B cell (primary cell): ENCODE measurements at regions not wholly inside any gene's neighbourhood (a gene's known extent, or its start where the extent isn't known, plus 50 kb on each side); places are given as distances from the start of the nearest gene placed in this dataset.

Experiments
- ATAC-seq: fragments of 200-7000 bp; cut with Tn5 transposase; one replicate; pipeline ENCODE4 v1.10.0; 2021; ENCODE audit warnings: low read depth, mild to moderate bottlenecking, moderate number of reproducible peaks, moderate library complexity
- CTCF ChIA-PET: fragments of 350-600 bp; sonication (Branson Sonifier 250); formaldehyde crosslinking; loops from one replicate; lab custom pipeline; 2021; ENCODE audit warnings: antibody characterized with exemption, inconsistent platforms; lab: Charles Lee
- POLR2A ChIA-PET: fragments of 350-600 bp; sonication (Branson Sonifier 250); formaldehyde crosslinking; loops from one replicate; lab custom pipeline; 2021; ENCODE audit warnings: antibody characterized with exemption; lab: Charles Lee
- DNase-seq: peaks from one replicate; pipeline ENCODE4 v3.0.0; 2013
- H2AFZ ChIP-seq: 2 replicates; pipeline ENCODE4 v1.6.1; 2012; ENCODE audit warnings: mild to moderate bottlenecking, low read depth, low read length; ENCODE audit not compliant: insufficient read depth, poor library complexity, severe bottlenecking
- H3K27ac ChIP-seq, 2 donors: 1 replicate in 1 of 2; 2 replicates in 1 of 2; pipeline ENCODE4 v1.5.1; 2012 to 2013; ENCODE audit warnings: low read length in 2 of 2, mild to moderate bottlenecking in 2 of 2, moderate library complexity in 1 of 2
- H3K27me3 ChIP-seq, 4 experiments: fragments of 200-600 bp in 1 of 4; sonication (generic) in 1 of 4; replicated peaks in 1 of 4; 1 replicate in 2 of 4; 2 replicates in 2 of 4; pipeline versions ENCODE4 v1.6.1 to v1.7.0; 2013 to 2016; ENCODE audit warnings: low read length in 3 of 4, mild to moderate bottlenecking in 2 of 4, mixed read lengths in 1 of 4, moderate library complexity in 1 of 4; ENCODE audit not compliant: insufficient read depth in 4 of 4, control insufficient read depth in 3 of 4; ENCODE audit errors: control extremely low read depth in 1 of 4
- H3K36me3 ChIP-seq, 2 experiments: replicated peaks in 1 of 2; 1 replicate in 1 of 2; 2 replicates in 1 of 2; pipeline versions ENCODE4 v1.6.1 to v1.7.1; 2013; ENCODE audit warnings: low read length in 1 of 2; ENCODE audit not compliant: insufficient read depth in 2 of 2, control insufficient read depth in 1 of 2; ENCODE audit errors: control extremely low read depth in 1 of 2, extremely low read depth in 1 of 2
- H3K4me1 ChIP-seq, 2 donors: fragments of 200-600 bp in 1 of 2; sonication (generic) in 1 of 2; 1 replicate in 1 of 2; 2 replicates in 1 of 2; pipeline versions ENCODE4 v1.5.1 to v1.6.1; 2013 to 2017; ENCODE audit warnings: low read length in 2 of 2; ENCODE audit not compliant: control insufficient read depth in 2 of 2, insufficient read depth in 2 of 2
- H3K4me2 ChIP-seq: replicated peaks from 2 replicates; pipeline ENCODE3; 2012; ENCODE audit warnings: mild to moderate bottlenecking, low read depth, low read length; ENCODE audit not compliant: poor library complexity, severe bottlenecking
- H3K4me3 ChIP-seq, 5 experiments: fragments of 200-600 bp in 1 of 5; sonication (generic) in 1 of 5; 1 replicate in 3 of 5; 2 replicates in 2 of 5; pipeline versions ENCODE4 v1.5.1 to v1.7.0; 2011 to 2016; ENCODE audit warnings: low read length in 4 of 5, mild to moderate bottlenecking in 4 of 5, low read depth in 2 of 5, control low read depth in 1 of 5, moderate library complexity in 1 of 5; ENCODE audit not compliant: insufficient read depth in 1 of 5; ENCODE audit errors: control extremely low read depth in 1 of 5, extremely low read depth in 1 of 5
- H3K79me2 ChIP-seq: fragments of 200-600 bp; sonication (generic); one replicate; pipeline ENCODE4 v1.6.0; 2016; ENCODE audit warnings: low read length; ENCODE audit not compliant: control insufficient read depth, insufficient read depth
- H3K9ac ChIP-seq: fragments of 200-600 bp; sonication (generic); 2 replicates; pipeline ENCODE4 v1.6.1; 2017; ENCODE audit warnings: mild to moderate bottlenecking, low read length, moderate library complexity
- H3K9me3 ChIP-seq, 3 donors: one replicate each; pipeline versions ENCODE4 v1.6.1 to v1.7.1; 2013; ENCODE audit warnings: low read length in 2 of 3; ENCODE audit not compliant: control insufficient read depth in 2 of 3, insufficient read depth in 1 of 3; ENCODE audit errors: control extremely low read depth in 1 of 3
- H4K20me1 ChIP-seq: 2 replicates; pipeline ENCODE4 v1.6.0; 2012; ENCODE audit warnings: mild to moderate bottlenecking, low read length; ENCODE audit not compliant: insufficient read depth, control insufficient read depth, poor library complexity, severe bottlenecking
- H3K27ac Mint-ChIP-seq: one replicate; pipeline ENCODE4 v1.8.0; 2021; ENCODE audit warnings: mixed read lengths
- H3K27me3 Mint-ChIP-seq: one replicate; pipeline ENCODE4 v1.8.0; 2021; ENCODE audit warnings: mixed read lengths
- H3K4me1 Mint-ChIP-seq: one replicate; pipeline ENCODE4 v1.8.0; 2021; ENCODE audit warnings: mixed read lengths
- H3K4me3 Mint-ChIP-seq: one replicate; pipeline ENCODE4 v1.8.0; 2021; ENCODE audit warnings: mixed read lengths
- H3K9me3 Mint-ChIP-seq: one replicate; pipeline ENCODE4 v1.8.0; 2022; ENCODE audit warnings: mixed read lengths; ENCODE audit not compliant: insufficient read depth
- EZH2 ChIP-seq: IDR thresholded peaks from 2 replicates; pipeline ENCODE4 v1.6.1; 2012; ENCODE audit warnings: borderline replicate concordance, low read depth, mild to moderate bottlenecking, moderate library complexity, low read length; ENCODE audit not compliant: insufficient read depth, poor library complexity, severe bottlenecking
- WGBS: methylation state at CpG from one replicate; pipeline ENCODE4 v1.1.5; 2013; ENCODE audit warnings: missing lambda C conversion rate; ENCODE audit not compliant: insufficient coverage; 5-methylcytosine and 5-hydroxymethylcytosine counted together
- intact Hi-C: fragments of 100-400 bp; cut with micrococcal nuclease; formaldehyde crosslinking; loops from one replicate; pipeline ENCODE4 v1.10.0; 2022
- TF ChIP-seq, protein P1 (sequence below): fragments of 200-600 bp; IDR thresholded peaks from one replicate; pipeline ENCODE4 v1.8.0; 2022; ENCODE audit warnings: antibody characterized with exemption, mild to moderate bottlenecking

DNA sequence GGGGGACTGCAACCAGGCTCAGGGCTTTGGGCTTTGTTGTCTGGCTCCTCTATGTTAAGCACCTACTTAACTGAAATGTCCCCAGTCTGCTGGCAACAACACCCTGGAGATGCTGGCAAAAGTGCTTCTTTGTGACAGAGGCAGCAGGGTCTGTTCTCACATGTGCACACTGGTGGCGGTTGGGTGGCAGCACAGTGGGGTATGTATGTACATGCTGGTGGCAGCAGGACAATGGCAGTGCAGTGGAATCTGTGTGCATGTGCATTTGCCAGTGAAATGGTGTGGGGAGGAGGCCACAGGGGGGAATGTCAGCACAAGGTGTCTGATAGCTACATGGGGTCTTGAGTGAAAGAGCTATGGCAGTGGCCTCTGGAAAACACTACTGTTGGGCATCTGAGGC is 830.3 kb downstream of the DIPK2A start:
- H3K79me2 ChIP-seq, result no peaks in the 10 kb centered on the region
- H3K27me3 ChIP-seq, result no peaks in the 10 kb centered on the region
- DNase-seq (no peak), ATAC-seq (no peak)
- Mint-ChIP-seq H3K27me3 (no peaks in the 10 kb centered on the region), H3K4me3 (no peak overlapping the region), H3K9me3 (peaks cover 5% of the 10 kb centered on the region), H3K4me1 (no peaks in the 10 kb centered on the region), H3K27ac (no peak overlapping the region)
- H3K4me3 ChIP-seq, result no peak overlapping the region
- no peaks in the 10 kb centered on the region for H4K20me1 ChIP-seq
- 100% methylated on average over 1 of the region's 1 CpG for WGBS
- H3K4me2 ChIP-seq, result no peak overlapping the region
- no peak overlapping the region for H3K27ac ChIP-seq
- H3K9me3 ChIP-seq, result peaks cover 0 to 11% (median 0%) of the 10 kb centered on the region in 3 donors
- ChIA-PET CTCF (no interaction called here), POLR2A (no interaction called here)
- intact Hi-C loops, result no loop called here
- TF ChIP-seq EZH2, result no peak
- TF ChIP-seq, protein P1, sequence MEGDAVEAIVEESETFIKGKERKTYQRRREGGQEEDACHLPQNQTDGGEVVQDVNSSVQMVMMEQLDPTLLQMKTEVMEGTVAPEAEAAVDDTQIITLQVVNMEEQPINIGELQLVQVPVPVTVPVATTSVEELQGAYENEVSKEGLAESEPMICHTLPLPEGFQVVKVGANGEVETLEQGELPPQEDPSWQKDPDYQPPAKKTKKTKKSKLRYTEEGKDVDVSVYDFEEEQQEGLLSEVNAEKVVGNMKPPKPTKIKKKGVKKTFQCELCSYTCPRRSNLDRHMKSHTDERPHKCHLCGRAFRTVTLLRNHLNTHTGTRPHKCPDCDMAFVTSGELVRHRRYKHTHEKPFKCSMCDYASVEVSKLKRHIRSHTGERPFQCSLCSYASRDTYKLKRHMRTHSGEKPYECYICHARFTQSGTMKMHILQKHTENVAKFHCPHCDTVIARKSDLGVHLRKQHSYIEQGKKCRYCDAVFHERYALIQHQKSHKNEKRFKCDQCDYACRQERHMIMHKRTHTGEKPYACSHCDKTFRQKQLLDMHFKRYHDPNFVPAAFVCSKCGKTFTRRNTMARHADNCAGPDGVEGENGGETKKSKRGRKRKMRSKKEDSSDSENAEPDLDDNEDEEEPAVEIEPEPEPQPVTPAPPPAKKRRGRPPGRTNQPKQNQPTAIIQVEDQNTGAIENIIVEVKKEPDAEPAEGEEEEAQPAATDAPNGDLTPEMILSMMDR, result no peak
- no peaks in the 10 kb centered on the region for H3K4me1 ChIP-seq
- H3K9ac ChIP-seq, result no peak overlapping the region
- H3K36me3 ChIP-seq, result no peaks in the 10 kb centered on the region
- H2AFZ ChIP-seq, result no peak overlapping the region

DNA sequence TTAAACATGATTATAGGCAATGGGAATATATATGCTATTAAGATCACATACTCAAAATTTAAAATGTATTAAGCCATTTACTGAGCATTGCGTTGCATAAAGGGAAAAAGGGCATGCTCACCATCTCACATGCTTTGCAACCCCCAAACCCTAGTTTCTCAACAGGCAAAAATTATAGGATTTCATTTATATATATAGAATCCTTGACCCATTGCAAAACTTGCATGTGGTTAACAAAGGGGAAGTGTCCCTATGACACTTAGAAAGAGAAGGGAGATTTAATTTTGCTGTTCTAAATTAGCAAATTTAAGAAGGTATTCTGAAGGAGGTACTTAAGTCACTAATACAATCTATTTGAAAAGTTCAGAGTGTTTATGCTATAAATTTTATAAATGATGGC is 837.8 kb downstream of the DIPK2A start:
- no peak overlapping the region for H3K27ac Mint-ChIP-seq
- POLR2A ChIA-PET, result no interaction called here
- Histone ChIP-seq H3K9ac (no peak overlapping the region), H3K36me3 (no peaks in the 10 kb centered on the region), H3K9me3 (peaks cover 0 to 10% (median 0%) of the 10 kb centered on the region in 3 donors), H3K27me3 (no peaks in the 10 kb centered on the region), H3K27ac (no peak overlapping the region), H3K79me2 (no peaks in the 10 kb centered on the region), H3K4me1 (no peaks in the 10 kb centered on the region), H2AFZ (no peak overlapping the region), H3K4me2 (no peak overlapping the region), H3K4me3 (no peak overlapping the region), H4K20me1 (no peaks in the 10 kb centered on the region)
- ATAC-seq (no peak), DNase-seq (no peak)
- TF ChIP-seq, protein P1, result no peak
- TF ChIP-seq EZH2, result no peak
- no peaks in the 10 kb centered on the region for H3K4me1 Mint-ChIP-seq
- CTCF ChIA-PET, result no interaction called here
- H3K4me3 Mint-ChIP-seq, result no peak overlapping the region
- H3K27me3 Mint-ChIP-seq, result no peaks in the 10 kb centered on the region
- WGBS, result no CpG with 5 or more reads among the region's 1 CpG
- H3K9me3 Mint-ChIP-seq, result peaks cover 5% of the 10 kb centered on the region
- intact Hi-C loops, result no loop called here
